ENCODE measurements at regions not wholly inside any gene's neighbourhood (a gene's known extent, or its start where the extent isn't known, plus 50 kb on each side); places are given as distances from the start of the nearest gene placed in this dataset.

DNA sequence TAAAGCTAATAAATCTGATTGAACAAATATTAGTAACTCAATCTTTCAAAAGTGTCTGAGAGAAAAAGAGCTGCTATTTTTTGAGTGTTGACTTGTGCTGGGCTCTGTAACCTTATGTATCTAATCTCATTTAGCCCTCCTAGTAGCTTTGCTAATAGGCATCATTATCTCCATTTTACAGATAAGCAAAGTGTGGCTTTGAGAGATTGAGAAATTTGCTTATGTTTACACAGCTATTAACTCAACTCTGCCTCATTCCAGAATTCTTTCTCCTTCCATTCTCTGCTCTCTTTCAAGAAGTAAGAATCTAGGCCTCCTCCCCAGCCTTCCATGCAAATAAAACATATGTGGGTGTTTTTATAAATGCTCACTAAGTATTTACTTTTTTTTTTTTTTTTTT lies 137.8 kb downstream of the GATA3 start:
- TF ChIP-seq CTCF (optimal IDR thresholded peaks at IDR 0.05 in 1 of 3, IDR thresholded peaks at IDR 0.05 in 1 of 3, conservative IDR thresholded peaks at IDR 0.05 in 1 of 3; ENCODE audit: extremely low read depth in 1 of 3, insufficient read depth in 2 of 3, low read length in 3 of 3): no peak
- TF ChIP-seq EZH2 (IDR thresholded peaks at IDR 0.05; ENCODE audit: low read length): no peak
